ENCODE measurements at regions not wholly inside any gene's neighbourhood (a gene's known extent, or its start where the extent isn't known, plus 50 kb on each side); places are given as distances from the start of the nearest gene placed in this dataset.

GRCh38 chr4:31071508-31072486 lies 351.6 kb downstream of the PCDH7 start:
- FAIRE-seq, result no peak
- TF ChIP-seq POLR2A (IDR thresholded peaks at IDR 0.05; ENCODE audit: low read depth, low read length), result no peak
- no peak for DNase-seq (ENCODE audit: insufficient read length, low spot score)

GRCh38 chr4:31075969-31076368 lies 355.8 kb downstream of the PCDH7 start:
- FAIRE-seq (no peak), DNase-seq (ENCODE audit: insufficient read length, low spot score) (no peak)
- no peak for TF ChIP-seq POLR2A (IDR thresholded peaks at IDR 0.05; ENCODE audit: low read depth, low read length)

GRCh38 chr4:31078661-31079060 lies 358.5 kb downstream of the PCDH7 start:
- FAIRE-seq, result no peak
- DNase-seq (ENCODE audit: insufficient read length, low spot score), result no peak
- no peak for TF ChIP-seq POLR2A (IDR thresholded peaks at IDR 0.05; ENCODE audit: low read depth, low read length)

- no peak for DNase-seq (ENCODE audit: insufficient read length, low spot score)
- no peak for FAIRE-seq
- no peak for TF ChIP-seq POLR2A (IDR thresholded peaks at IDR 0.05; ENCODE audit: low read depth, low read length)
Observed at GRCh38 chr4:31080887-31081286, 360.7 kb downstream of the PCDH7 start.

DNA sequence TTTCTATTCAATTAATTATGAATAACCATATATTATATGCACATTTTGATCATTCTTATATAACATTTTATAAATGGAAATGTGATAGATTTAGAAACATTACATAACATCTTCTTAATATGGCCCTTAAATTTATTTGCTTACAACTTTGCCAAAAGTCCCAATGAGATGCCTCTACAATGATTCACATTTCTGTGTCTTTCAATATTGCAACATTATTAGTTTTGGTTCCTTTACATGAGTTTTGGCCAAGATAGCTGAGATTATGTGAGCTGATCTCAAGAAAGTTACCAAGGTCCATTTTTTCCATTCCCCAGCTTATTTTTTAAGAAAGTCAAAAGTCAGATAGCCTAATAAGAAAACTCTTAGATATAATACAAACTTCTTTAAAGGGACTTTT lies 361.2 kb downstream of the PCDH7 start:
- DNase-seq (ENCODE audit: insufficient read length, low spot score), result no peak
- no peak for TF ChIP-seq POLR2A (IDR thresholded peaks at IDR 0.05; ENCODE audit: low read depth, low read length)
- FAIRE-seq, result no peak

GRCh38 chr4:31083456-31083855 lies 363.3 kb downstream of the PCDH7 start:
- FAIRE-seq, result no peak
- no peak for TF ChIP-seq POLR2A (IDR thresholded peaks at IDR 0.05; ENCODE audit: low read depth, low read length)
- DNase-seq (ENCODE audit: insufficient read length, low spot score), result no peak

DNA sequence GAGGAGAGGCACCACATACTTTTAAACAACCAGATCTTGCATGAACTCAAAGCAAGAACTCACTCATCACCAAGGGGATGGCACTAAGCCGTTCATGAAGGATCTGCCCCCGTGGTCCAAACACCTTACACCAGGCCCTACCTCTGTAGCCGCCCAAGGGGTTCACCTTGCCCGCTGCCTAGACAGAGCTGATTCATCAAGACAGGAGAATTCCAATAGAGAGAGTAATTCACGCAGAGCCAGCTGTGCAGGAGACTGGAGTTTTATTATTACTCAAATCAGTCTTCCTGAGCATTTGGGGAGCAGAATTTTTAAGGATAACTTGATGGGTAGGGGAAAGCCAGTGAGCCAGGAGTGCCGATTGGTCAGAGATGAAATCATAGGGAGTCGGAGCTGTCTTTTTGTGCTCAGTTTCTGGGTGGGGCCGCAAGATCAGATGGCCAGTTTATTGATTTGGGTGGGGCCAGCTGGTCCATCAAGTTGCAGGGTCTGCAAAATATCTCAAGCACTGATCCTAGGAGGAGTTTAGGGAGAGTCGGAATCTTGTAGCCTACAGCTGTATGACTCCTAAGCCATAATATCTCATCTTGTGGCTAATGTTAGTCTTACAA lies 364.7 kb downstream of the PCDH7 start:
- DNase-seq (ENCODE audit: insufficient read length, low spot score) (no peak), FAIRE-seq (no peak)
- no peak for TF ChIP-seq POLR2A (IDR thresholded peaks at IDR 0.05; ENCODE audit: low read depth, low read length)

DNA sequence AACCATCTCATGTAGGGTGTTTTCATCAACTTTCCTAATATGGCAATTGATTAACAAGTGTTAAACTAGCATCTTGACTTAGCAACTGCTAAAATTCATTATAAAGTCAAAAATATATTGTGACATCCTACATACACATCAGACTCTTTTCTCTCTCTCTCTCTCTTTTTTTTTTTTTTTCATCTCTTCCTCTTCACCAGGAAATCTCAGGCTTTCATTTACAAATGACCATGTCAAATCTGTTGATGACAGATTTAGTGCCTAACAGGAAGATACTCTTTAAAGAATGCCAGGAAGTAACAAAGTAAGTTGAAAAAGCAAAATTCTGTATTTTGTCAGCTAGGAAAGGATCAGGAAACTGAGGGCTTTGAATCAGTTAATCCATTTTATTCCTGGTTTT lies 365.5 kb downstream of the PCDH7 start:
- no peak for DNase-seq (ENCODE audit: insufficient read length, low spot score)
- FAIRE-seq, result no peak
- no peak for TF ChIP-seq POLR2A (IDR thresholded peaks at IDR 0.05; ENCODE audit: low read depth, low read length)

DNA sequence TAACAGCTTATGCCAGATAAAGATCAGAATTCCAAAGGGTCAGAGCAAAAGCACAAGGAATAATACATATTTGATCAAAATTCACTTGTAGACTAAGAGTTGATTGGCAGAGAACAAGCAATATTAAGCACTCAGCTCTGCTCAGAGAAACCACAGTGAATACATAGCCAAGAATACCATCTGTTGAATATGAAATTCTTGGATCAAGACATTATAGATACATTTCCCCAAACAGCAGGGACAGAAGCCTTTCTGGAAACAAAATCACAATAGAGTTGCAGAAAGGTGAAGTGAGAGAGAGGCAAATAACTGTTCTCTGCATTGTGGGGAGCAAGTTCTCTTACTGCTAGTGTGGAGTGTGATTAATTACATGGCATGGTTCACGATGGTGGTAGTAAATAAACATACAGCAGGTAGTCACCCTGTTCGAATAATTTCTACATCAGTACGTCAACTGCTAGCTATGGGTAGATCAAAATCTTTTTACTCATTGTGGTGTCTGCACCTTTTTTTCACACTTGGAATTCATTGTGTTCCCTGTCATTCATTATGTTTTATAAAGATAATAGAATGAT lies 366.7 kb downstream of the PCDH7 start:
- FAIRE-seq (no peak), DNase-seq (ENCODE audit: insufficient read length, low spot score) (no peak)
- TF ChIP-seq POLR2A (IDR thresholded peaks at IDR 0.05; ENCODE audit: low read depth, low read length), result no peak

- FAIRE-seq (no peak), DNase-seq (ENCODE audit: insufficient read length, low spot score) (no peak)
Observed at GRCh38 chr4:31088600-31089230, 368.5 kb downstream of the PCDH7 start.

GRCh38 chr4:31089815-31090214 lies 369.6 kb downstream of the PCDH7 start:
- FAIRE-seq (no peak), DNase-seq (ENCODE audit: insufficient read length, low spot score) (no peak)

More at GRCh38 chr4:31088600-31089230, 368.5 kb downstream of the PCDH7 start:
- TF ChIP-seq POLR2A (IDR thresholded peaks at IDR 0.05; ENCODE audit: low read depth, low read length), result no peak

DNA sequence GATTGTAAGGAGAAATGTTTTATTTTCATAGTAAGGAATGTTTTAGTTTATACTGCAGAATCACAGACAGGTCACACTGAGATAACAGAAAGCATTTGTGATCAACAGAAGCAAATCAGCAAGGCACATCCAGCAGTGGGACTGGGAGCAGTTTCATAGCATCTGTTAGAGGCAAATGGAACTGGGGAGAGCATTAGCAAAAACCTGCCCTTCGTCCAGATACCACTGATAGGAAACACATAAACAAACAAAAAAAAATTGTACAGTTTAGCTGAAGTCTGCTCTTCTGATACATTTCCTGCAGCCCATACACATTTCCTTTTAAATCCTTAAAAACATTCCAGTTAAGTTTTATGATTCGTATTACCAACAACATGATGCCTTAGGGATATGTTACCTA lies 374.3 kb downstream of the PCDH7 start:
- FAIRE-seq, result no peak
- no peak for DNase-seq (ENCODE audit: insufficient read length, low spot score)
- TF ChIP-seq POLR2A (IDR thresholded peaks at IDR 0.05; ENCODE audit: low read depth, low read length), result no peak

More at GRCh38 chr4:31089815-31090214, 369.6 kb downstream of the PCDH7 start:
- TF ChIP-seq POLR2A (IDR thresholded peaks at IDR 0.05; ENCODE audit: low read depth, low read length), result no peak

DNA sequence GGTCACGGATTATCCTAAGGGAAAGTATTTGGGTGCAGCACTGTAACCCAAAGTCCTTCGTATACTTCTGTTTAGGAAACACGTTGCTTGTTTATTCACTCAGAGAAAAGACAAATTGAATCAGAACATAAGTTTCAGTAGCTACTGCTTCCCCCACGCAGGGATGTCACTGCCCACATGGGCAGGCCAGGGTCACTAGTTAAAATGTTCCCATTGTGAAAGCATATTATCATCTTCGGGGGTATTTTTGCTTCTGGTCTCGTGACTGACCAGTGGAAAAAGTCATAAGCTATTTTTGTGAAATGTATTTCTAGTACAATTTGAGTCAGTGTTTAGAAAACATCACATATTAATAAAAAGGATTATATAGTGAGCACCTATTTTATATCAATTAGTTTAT lies 377.8 kb downstream of the PCDH7 start:
- DNase-seq (ENCODE audit: insufficient read length, low spot score), result no peak
- TF ChIP-seq POLR2A (IDR thresholded peaks at IDR 0.05; ENCODE audit: low read depth, low read length), result no peak
- no peak for FAIRE-seq

DNA sequence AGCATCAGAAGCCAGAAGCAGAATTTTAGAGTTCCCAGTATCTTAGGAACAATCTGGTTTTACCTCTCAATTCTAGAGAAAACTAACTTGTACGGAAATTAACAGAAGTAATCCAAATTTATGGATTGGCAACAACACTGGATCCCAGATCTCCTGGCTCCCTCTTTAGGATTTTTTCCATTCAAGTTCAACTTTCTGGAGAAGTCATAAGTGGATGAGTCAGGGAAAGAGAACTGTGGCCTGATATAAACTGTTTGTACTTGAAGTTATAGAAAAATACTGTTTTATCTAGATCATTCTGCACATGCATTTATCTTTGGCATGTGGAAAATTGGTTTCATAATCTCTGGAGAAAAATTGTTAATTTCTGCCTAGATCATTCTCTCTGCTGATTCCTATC lies 380.4 kb downstream of the PCDH7 start:
- FAIRE-seq (no peak), DNase-seq (ENCODE audit: insufficient read length, low spot score) (no peak)

More for the DNA sequence above, 380.4 kb downstream of the PCDH7 start:
- no peak for TF ChIP-seq POLR2A (IDR thresholded peaks at IDR 0.05; ENCODE audit: low read depth, low read length)

Measured in H54 (cell line).